GM23338 (cell line): ENCODE measurements at regions not wholly inside any gene's neighbourhood (a gene's known extent, or its start where the extent isn't known, plus 50 kb on each side); places are given as distances from the start of the nearest gene placed in this dataset.

Source experiments
- ATAC-seq: fragments of 200-7000 bp; cut with Tn5 transposase; 3 replicates; pipeline ENCODE4 v1.9.1; 2020
- DNase-seq: peaks from one replicate; pipeline ENCODE4 v3.0.0-alpha.2; 2015; ENCODE audit warnings: low spot score
- H2AFZ ChIP-seq: fragments of 200-600 bp; sonication (generic); 2 replicates; pipeline ENCODE4 v1.8.0; 2016; ENCODE audit warnings: antibody characterized with exemption, mild to moderate bottlenecking, moderate library complexity
- H3F3A ChIP-seq: fragments of 200-600 bp; sonication (generic); replicated peaks from 2 replicates; pipeline ENCODE4 v1.8.0; 2017; ENCODE audit warnings: antibody characterized with exemption, mixed run types, low read depth
- H3K27ac ChIP-seq: fragments of 200-600 bp; sonication (generic); 2 replicates; pipeline ENCODE4 v1.6.1; 2016; ENCODE audit warnings: low read depth
- H3K27me3 ChIP-seq: fragments of 200-600 bp; sonication (generic); 2 replicates; pipeline ENCODE4 v1.8.0; 2016; ENCODE audit warnings: mild to moderate bottlenecking, mixed run types, moderate library complexity; ENCODE audit not compliant: insufficient read depth
- H3K36me3 ChIP-seq: fragments of 200-600 bp; sonication (generic); 2 replicates; pipeline ENCODE4 v1.8.0; 2016; ENCODE audit warnings: mild to moderate bottlenecking; ENCODE audit not compliant: insufficient read depth
- H3K4me1 ChIP-seq: fragments of 200-600 bp; sonication (generic); 2 replicates; pipeline ENCODE4 v1.8.0; 2016; ENCODE audit warnings: mild to moderate bottlenecking, moderate library complexity; ENCODE audit not compliant: insufficient read depth
- H3K4me2 ChIP-seq: fragments of 200-600 bp; sonication (generic); 2 replicates; pipeline ENCODE4 v1.7.1; 2017; ENCODE audit warnings: mixed run types
- H3K4me3 ChIP-seq: fragments of 200-600 bp; sonication (generic); 2 replicates; pipeline ENCODE4 v1.6.1; 2016; ENCODE audit warnings: mixed run types
- H3K79me2 ChIP-seq: fragments of 200-600 bp; sonication (generic); replicated peaks from 2 replicates; pipeline ENCODE4 v1.8.0; 2017; ENCODE audit warnings: mild to moderate bottlenecking; ENCODE audit not compliant: insufficient read depth
- H3K9me2 ChIP-seq: fragments of 200-600 bp; sonication (generic); 2 replicates; pipeline ENCODE4 v1.8.0; 2017; ENCODE audit not compliant: insufficient read depth
- H4K20me1 ChIP-seq: fragments of 200-600 bp; sonication (generic); replicated peaks from 2 replicates; pipeline ENCODE4 v1.8.0; 2017; ENCODE audit warnings: mild to moderate bottlenecking; ENCODE audit not compliant: insufficient read depth
- H3K27ac Mint-ChIP-seq: 2 replicates; pipeline ENCODE4 v1.8.0; 2020; ENCODE audit warnings: inconsistent platforms, mild to moderate bottlenecking, moderate library complexity, mixed read lengths
- H3K27me3 Mint-ChIP-seq: 3 replicates; pipeline ENCODE4 v1.8.0; 2022; ENCODE audit warnings: low read depth, mild to moderate bottlenecking, moderate library complexity, mixed read lengths, inconsistent platforms; ENCODE audit not compliant: insufficient read depth, poor library complexity
- H3K36me3 Mint-ChIP-seq: 3 replicates; pipeline ENCODE4 v1.8.0; 2021; ENCODE audit warnings: low read depth, mild to moderate bottlenecking, inconsistent platforms, moderate library complexity, mixed read lengths
- H3K4me1 Mint-ChIP-seq: 3 replicates; pipeline ENCODE4 v1.8.0; 2020; ENCODE audit warnings: mild to moderate bottlenecking, inconsistent platforms, mixed read lengths
- H3K4me3 Mint-ChIP-seq: 3 replicates; pipeline ENCODE4 v1.8.0; 2021; ENCODE audit warnings: moderate library complexity, mild to moderate bottlenecking, inconsistent platforms, mixed read lengths
- H3K9me3 Mint-ChIP-seq: 3 replicates; pipeline ENCODE4 v1.8.0; 2020; ENCODE audit warnings: moderate library complexity, mild to moderate bottlenecking, inconsistent platforms, mixed read lengths
- CREB1 ChIP-seq: fragments of 250-450 bp; sonication (Bioruptor Pico); IDR thresholded peaks from 2 replicates; pipeline ENCODE4 v1.5.0; 2020; ENCODE audit warnings: low read depth, mild to moderate bottlenecking, moderate library complexity
- CTCF ChIP-seq, 2 experiments: fragments of 200-600 bp in 1 of 2; sonication (generic) in 1 of 2; conservative IDR thresholded peaks; 2 replicates each; pipeline versions ENCODE4 v1.5.1 to v1.6.1; 2016 to 2017; ENCODE audit warnings: antibody characterized with exemption in 2 of 2, low read depth in 2 of 2, mild to moderate bottlenecking in 2 of 2, moderate library complexity in 1 of 2
- ETS1 ChIP-seq: IDR thresholded peaks from 2 replicates; pipeline ENCODE4 v1.6.1; 2016; ENCODE audit warnings: antibody characterized with exemption
- EZH2phosphoT487 ChIP-seq: fragments of 200-600 bp; sonication (generic); IDR thresholded peaks from one replicate; pipeline ENCODE4 v1.8.1; 2018; ENCODE audit warnings: antibody characterized with exemption; ENCODE audit not compliant: unreplicated experiment
- JUNB ChIP-seq: IDR thresholded peaks from one replicate; pipeline ENCODE4 v1.6.1; 2016; ENCODE audit warnings: antibody characterized with exemption; ENCODE audit not compliant: unreplicated experiment
- NANOG ChIP-seq: IDR thresholded peaks from 2 replicates; pipeline ENCODE4 v1.6.1; 2016; ENCODE audit warnings: antibody characterized with exemption, borderline replicate concordance
- POLR2AphosphoS5 ChIP-seq: IDR thresholded peaks from 2 replicates; pipeline ENCODE4 v1.6.1; 2016; ENCODE audit warnings: antibody characterized with exemption, low read depth
- REST ChIP-seq: IDR thresholded peaks from one replicate; pipeline ENCODE4 v1.6.1; 2018; ENCODE audit warnings: antibody characterized with exemption; ENCODE audit not compliant: unreplicated experiment
- STAT1 ChIP-seq: IDR thresholded peaks from one replicate; pipeline ENCODE4 v1.6.1; 2016; ENCODE audit warnings: antibody characterized with exemption; ENCODE audit not compliant: unreplicated experiment
- ZNF114 ChIP-seq: fragments of 250-450 bp; sonication (Bioruptor Pico); IDR thresholded peaks from 2 replicates; pipeline ENCODE4 v1.5.0; 2020; ENCODE audit warnings: mild to moderate bottlenecking, moderate library complexity
- ZNF331 ChIP-seq: fragments of 250-450 bp; sonication (Bioruptor Pico); IDR thresholded peaks from 2 replicates; pipeline ENCODE4 v1.5.0; 2020; ENCODE audit warnings: low read depth, mild to moderate bottlenecking, moderate library complexity
- ZNF462 ChIP-seq: fragments of 250-450 bp; sonication (Bioruptor Pico); IDR thresholded peaks from 2 replicates; pipeline ENCODE4 v1.5.0; 2020; ENCODE audit warnings: mild to moderate bottlenecking, moderate library complexity

DNA sequence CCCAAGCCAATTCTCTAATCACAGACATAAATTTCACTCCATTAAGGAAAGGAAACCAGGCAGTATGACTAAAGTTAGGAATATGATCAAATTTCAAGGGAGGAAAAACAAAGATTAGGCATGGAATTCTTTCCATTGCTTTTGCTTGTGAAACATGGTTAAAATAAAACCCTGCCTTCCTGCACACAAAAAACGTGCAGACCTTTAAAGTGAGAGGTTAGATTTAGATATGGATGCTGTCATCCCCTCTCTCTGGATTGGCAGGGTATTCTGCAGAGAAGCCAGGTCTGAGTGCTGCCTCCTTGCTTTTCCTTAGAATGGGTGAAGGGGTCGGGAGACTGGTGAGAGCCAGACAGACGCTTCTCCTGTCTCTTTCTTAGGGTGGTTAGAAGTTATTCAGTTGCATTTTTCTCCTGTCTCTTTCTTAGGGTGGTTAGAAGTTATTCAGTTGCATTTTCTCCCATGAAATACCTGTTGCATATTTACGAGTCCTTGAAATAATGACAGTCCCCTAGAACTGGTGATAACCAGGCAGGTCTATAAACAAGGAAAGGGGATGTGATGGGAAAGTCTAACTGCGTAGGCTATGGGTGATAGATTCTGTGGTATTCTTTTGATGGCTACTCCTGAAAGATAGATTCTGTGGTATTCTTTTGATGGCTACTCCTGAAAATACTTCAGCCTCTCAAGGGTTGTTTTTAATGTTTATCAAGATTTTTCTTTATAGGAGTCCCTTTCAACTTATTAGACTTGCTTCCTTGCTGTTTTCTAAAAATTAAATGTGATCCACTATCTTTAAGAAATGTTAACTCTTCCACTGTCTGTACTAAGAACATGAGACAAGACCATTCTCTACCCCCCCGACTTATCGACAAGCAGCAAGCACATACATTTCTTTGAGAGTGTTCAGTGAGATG lies 163.6 kb downstream of the SPRY1 start (continued):
- no peak for TF ChIP-seq ZNF462 (CRISPR knock-in tag)

- DNase-seq (no peak), ATAC-seq (no peak)
- Histone ChIP-seq H3K4me3 (no peak overlapping the region), H3K36me3 (no peaks in the 10 kb centered on the region), H3K27ac (no peak overlapping the region), H3K4me2 (no peak overlapping the region), H3F3A (no peaks in the 10 kb centered on the region), H3K9me2 (no peaks in the 10 kb centered on the region), H2AFZ (no peak overlapping the region), H4K20me1 (no peaks in the 10 kb centered on the region), H3K4me1 (peaks cover 19% of the 10 kb centered on the region), H3K27me3 (no peaks in the 10 kb centered on the region), H3K79me2 (no peaks in the 10 kb centered on the region)
- no peaks in the 10 kb centered on the region for H3K27me3 Mint-ChIP-seq
- peaks cover 21% of the 10 kb centered on the region for H3K4me1 Mint-ChIP-seq
- H3K4me3 Mint-ChIP-seq, result no peak overlapping the region
- H3K36me3 Mint-ChIP-seq, result peaks cover under 1% of the 10 kb centered on the region; the same call in 1 of the 3 replicates
- peaks cover 4% of the 10 kb centered on the region; the same call in 2 of the 3 replicates for H3K9me3 Mint-ChIP-seq
- no peak overlapping the region for H3K27ac Mint-ChIP-seq
- TF ChIP-seq EZH2phosphoT487, result no peak
- no peak for TF ChIP-seq JUNB
- no peak for TF ChIP-seq POLR2AphosphoS5
- TF ChIP-seq CREB1 (CRISPR knock-in tag), result no peak
- TF ChIP-seq NANOG, result no peak
- no peak for TF ChIP-seq ZNF114 (CRISPR knock-in tag)
- TF ChIP-seq CTCF (conservative IDR thresholded peaks at IDR 0.05; ENCODE audit: low read depth in 2 of 2), result no peak
- no peak for TF ChIP-seq REST
- no peak for TF ChIP-seq STAT1
- TF ChIP-seq ETS1, result no peak
- TF ChIP-seq ZNF331, result no peak
Observed at GRCh38 chr4:123561525-123561924, 164.9 kb downstream of the SPRY1 start.
